GM12878 (cell line): ENCODE measurements at regions not wholly inside any gene's neighbourhood (a gene's known extent, or its start where the extent isn't known, plus 50 kb on each side); places are given as distances from the start of the nearest gene placed in this dataset.

Experiments used
- ATAC-seq: fragments of 200-7000 bp; cut with Tn5 transposase; 3 replicates; pipeline ENCODE4 v1.9.1; 2020; ENCODE audit warnings: mild to moderate bottlenecking, moderate library complexity
- BruUV-seq: library from RNA; stranded (reverse); fragments of 400-500 nt; replicated peaks from 2 replicates; lab custom pipeline; 2021; lab: Mats Ljungman, UMichigan
- CTCF ChIA-PET: fragments of 300-600 bp; sonication (Branson Sonifier 250); formaldehyde crosslinking; extraction: SDS; loops from one replicate; lab custom pipeline; 2021; ENCODE audit warnings: inconsistent platforms; lab: Yijun Ruan, JAX
- POLR2A ChIA-PET: fragments of 350-600 bp; formaldehyde crosslinking; extraction: SDS; loops from one replicate; lab custom pipeline; 2021; ENCODE audit warnings: inconsistent platforms; lab: Charles Lee
- RAD21 ChIA-PET: fragments of 300-600 bp; sonication (Branson Sonifier 250); formaldehyde crosslinking; loops from one replicate; lab custom pipeline; 2023; ENCODE audit warnings: antibody characterized with exemption; ENCODE audit not compliant: unreplicated experiment; lab: Charles Lee
- SMC1A ChIA-PET: fragments of 300-600 bp; sonication (Branson Sonifier 250); formaldehyde crosslinking; loops from one replicate; lab custom pipeline; 2023; ENCODE audit not compliant: unreplicated experiment, uncharacterized antibody; lab: Charles Lee
- DNase-seq: peaks from one replicate; pipeline ENCODE4 v3.0.0-alpha.2; 2011; ENCODE audit warnings: low read depth, low spot score
- FAIRE-seq: peaks from 3 replicates; lab custom pipeline; 2011; peaks lifted over from hg19 to GRCh38; lab: Jason Lieb, UNC
- H2AFZ ChIP-seq: 2 replicates; pipeline ENCODE4 v1.6.0; 2011; ENCODE audit warnings: low read depth, low read length, control low read depth; ENCODE audit not compliant: control insufficient read depth
- H3K27ac ChIP-seq: 2 replicates; pipeline ENCODE4 v1.5.1; 2011; ENCODE audit warnings: control low read depth; ENCODE audit not compliant: control insufficient read depth, insufficient read depth
- H3K27me3 ChIP-seq, 2 experiments: replicated peaks in 1 of 2; 2 replicates each; pipeline versions ENCODE4 v1.6.0 to v1.6.1; 2011; ENCODE audit warnings: low read length in 1 of 2; ENCODE audit not compliant: control insufficient read depth in 2 of 2, insufficient read depth in 2 of 2
- H3K36me3 ChIP-seq, 2 experiments: 2 replicates each; pipeline ENCODE4 v1.5.1; 2011; ENCODE audit warnings: low read length in 1 of 2; ENCODE audit not compliant: control insufficient read depth in 2 of 2, insufficient read depth in 2 of 2
- H3K4me1 ChIP-seq: 2 replicates; pipeline ENCODE4 v1.6.1; 2011; ENCODE audit warnings: mild to moderate bottlenecking, low read length, moderate library complexity, mixed read lengths; ENCODE audit not compliant: control insufficient read depth, insufficient read depth
- H3K4me2 ChIP-seq: 2 replicates; pipeline ENCODE4 v1.6.0; 2011; ENCODE audit warnings: control low read depth; ENCODE audit not compliant: control insufficient read depth, insufficient read depth
- H3K4me3 ChIP-seq: fragments of 200-600 bp; sonication (generic); 2 replicates; pipeline ENCODE4 v1.5.1; 2016
- H3K79me2 ChIP-seq: 2 replicates; pipeline ENCODE4 v1.6.0; 2011; ENCODE audit warnings: low read length; ENCODE audit not compliant: control insufficient read depth, insufficient read depth
- H3K9ac ChIP-seq: 2 replicates; pipeline ENCODE4 v1.8.0; 2011; ENCODE audit warnings: low read length, control low read depth, mixed read lengths; ENCODE audit not compliant: control insufficient read depth, insufficient read depth
- H3K9me3 ChIP-seq: replicated peaks from 3 replicates; pipeline ENCODE4 v1.5.1; 2011; ENCODE audit warnings: mild to moderate bottlenecking, low read length; ENCODE audit not compliant: control insufficient read depth, insufficient read depth
- H4K20me1 ChIP-seq: 2 replicates; pipeline ENCODE4 v1.6.0; 2011; ENCODE audit not compliant: control insufficient read depth, insufficient read depth
- IKZF1 ChIP-seq: fragments of 450-650 bp; conservative IDR thresholded peaks from 2 replicates; pipeline ENCODE4 v1.6.1; 2017; ENCODE audit warnings: antibody characterized with exemption, mild to moderate bottlenecking
- JUNB ChIP-seq: IDR thresholded peaks from 2 replicates; pipeline ENCODE4 v1.6.1; 2016; ENCODE audit warnings: antibody characterized with exemption, mild to moderate bottlenecking
- RUNX3 ChIP-seq: IDR thresholded peaks from 2 replicates; pipeline ENCODE4 v1.6.1; 2012; ENCODE audit warnings: low read length, inconsistent platforms
- TCF7 ChIP-seq: IDR thresholded peaks from 2 replicates; pipeline ENCODE4 v1.6.1; 2014; ENCODE audit warnings: antibody characterized with exemption, borderline replicate concordance
- WGBS: methylation state at CpG from one replicate; pipeline ENCODE4 v1.1.6; 2016; ENCODE audit warnings: low lambda C conversion rate; ENCODE audit not compliant: insufficient replicate concordance, insufficient coverage; ENCODE audit errors: missing lambda C conversion rate; 5-methylcytosine and 5-hydroxymethylcytosine counted together
- in situ Hi-C: fragments of 300-500 bp; cut with MboI; formaldehyde crosslinking; loops from 9 replicates; pipeline ENCODE4 v1.14.3; 2018; ENCODE audit warnings: mixed read lengths
- intact Hi-C: fragments of 100-400 bp; cut with micrococcal nuclease; formaldehyde crosslinking; loops from one replicate; pipeline ENCODE4 v1.14.2; 2022; ENCODE audit not compliant: unreplicated experiment
- TF ChIP-seq, protein P1 (sequence below): fragments of 450-650 bp; formaldehyde crosslinking; IDR thresholded peaks from 2 replicates; pipeline ENCODE4 v1.4.0; 2020; ENCODE audit warnings: mild to moderate bottlenecking, moderate library complexity
- TF ChIP-seq, protein P2 (sequence below): fragments of 150-350 bp; IDR thresholded peaks from 2 replicates; pipeline ENCODE4 v1.6.1; 2014; ENCODE audit warnings: mild to moderate bottlenecking, low read depth, low read length

DNA sequence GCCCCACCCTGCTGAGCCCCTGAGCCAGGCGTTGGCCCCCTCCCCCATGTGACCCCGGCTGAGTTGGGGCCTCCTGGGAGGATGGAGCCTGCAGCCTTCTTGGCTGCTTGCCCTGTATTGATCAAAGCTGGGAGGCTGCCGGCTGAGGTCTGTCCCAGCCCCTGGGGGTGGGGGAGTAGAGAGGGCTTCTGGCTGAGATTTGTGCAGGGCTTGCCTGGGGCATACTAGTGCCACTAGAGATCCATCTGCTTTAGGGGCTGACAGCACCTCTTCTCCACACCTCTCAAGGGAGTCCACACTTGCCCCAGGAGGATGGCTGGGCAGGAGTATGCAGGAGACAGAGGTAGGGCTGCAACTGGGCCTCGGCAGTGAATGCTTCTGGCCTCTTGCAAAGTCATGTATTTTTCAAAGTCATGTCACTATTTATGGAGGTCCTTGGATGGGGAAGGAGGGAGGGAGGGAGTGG, 53.6 kb upstream of the SSBP3 start:
- BruUV-seq, result no TSS peak

More for the DNA sequence above, 53.6 kb upstream of the SSBP3 start:
- SMC1A ChIA-PET, result no interaction called here
- no peaks in the 10 kb centered on the region for H3K79me2 ChIP-seq
- 0% methylated on average over 1 of the region's 4 CpGs for WGBS
- ATAC-seq (no peak), FAIRE-seq (no peak), DNase-seq (no peak)
- H3K4me1 ChIP-seq, result peaks cover 10% of the 10 kb centered on the region
- H3K9me3 ChIP-seq, result no peaks in the 10 kb centered on the region
- no peaks in the 10 kb centered on the region for H3K36me3 ChIP-seq
- in situ Hi-C loops, result no loop called here
- POLR2A ChIA-PET, result interaction anchor here (0.5 to 1.1 kb wide), 2 partner anchors 11 to 48 kb away, joined by 3 read pairs; no protein-coding TSS in a partner anchor
- CTCF ChIA-PET, result interaction anchor here (0.9 kb wide), 1 partner anchor 27 kb away, joined by 4 read pairs; no protein-coding TSS in a partner anchor
- no peak overlapping the region for H3K4me3 ChIP-seq
- H4K20me1 ChIP-seq, result no peaks in the 10 kb centered on the region
- TF ChIP-seq JUNB, result no peak
- TF ChIP-seq, protein P1, sequence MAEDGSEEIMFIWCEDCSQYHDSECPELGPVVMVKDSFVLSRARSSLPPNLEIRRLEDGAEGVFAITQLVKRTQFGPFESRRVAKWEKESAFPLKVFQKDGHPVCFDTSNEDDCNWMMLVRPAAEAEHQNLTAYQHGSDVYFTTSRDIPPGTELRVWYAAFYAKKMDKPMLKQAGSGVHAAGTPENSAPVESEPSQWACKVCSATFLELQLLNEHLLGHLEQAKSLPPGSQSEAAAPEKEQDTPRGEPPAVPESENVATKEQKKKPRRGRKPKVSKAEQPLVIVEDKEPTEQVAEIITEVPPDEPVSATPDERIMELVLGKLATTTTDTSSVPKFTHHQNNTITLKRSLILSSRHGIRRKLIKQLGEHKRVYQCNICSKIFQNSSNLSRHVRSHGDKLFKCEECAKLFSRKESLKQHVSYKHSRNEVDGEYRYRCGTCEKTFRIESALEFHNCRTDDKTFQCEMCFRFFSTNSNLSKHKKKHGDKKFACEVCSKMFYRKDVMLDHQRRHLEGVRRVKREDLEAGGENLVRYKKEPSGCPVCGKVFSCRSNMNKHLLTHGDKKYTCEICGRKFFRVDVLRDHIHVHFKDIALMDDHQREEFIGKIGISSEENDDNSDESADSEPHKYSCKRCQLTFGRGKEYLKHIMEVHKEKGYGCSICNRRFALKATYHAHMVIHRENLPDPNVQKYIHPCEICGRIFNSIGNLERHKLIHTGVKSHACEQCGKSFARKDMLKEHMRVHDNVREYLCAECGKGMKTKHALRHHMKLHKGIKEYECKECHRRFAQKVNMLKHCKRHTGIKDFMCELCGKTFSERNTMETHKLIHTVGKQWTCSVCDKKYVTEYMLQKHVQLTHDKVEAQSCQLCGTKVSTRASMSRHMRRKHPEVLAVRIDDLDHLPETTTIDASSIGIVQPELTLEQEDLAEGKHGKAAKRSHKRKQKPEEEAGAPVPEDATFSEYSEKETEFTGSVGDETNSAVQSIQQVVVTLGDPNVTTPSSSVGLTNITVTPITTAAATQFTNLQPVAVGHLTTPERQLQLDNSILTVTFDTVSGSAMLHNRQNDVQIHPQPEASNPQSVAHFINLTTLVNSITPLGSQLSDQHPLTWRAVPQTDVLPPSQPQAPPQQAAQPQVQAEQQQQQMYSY (CRISPR knock-in tag), result no peak
- TF ChIP-seq, protein P2, sequence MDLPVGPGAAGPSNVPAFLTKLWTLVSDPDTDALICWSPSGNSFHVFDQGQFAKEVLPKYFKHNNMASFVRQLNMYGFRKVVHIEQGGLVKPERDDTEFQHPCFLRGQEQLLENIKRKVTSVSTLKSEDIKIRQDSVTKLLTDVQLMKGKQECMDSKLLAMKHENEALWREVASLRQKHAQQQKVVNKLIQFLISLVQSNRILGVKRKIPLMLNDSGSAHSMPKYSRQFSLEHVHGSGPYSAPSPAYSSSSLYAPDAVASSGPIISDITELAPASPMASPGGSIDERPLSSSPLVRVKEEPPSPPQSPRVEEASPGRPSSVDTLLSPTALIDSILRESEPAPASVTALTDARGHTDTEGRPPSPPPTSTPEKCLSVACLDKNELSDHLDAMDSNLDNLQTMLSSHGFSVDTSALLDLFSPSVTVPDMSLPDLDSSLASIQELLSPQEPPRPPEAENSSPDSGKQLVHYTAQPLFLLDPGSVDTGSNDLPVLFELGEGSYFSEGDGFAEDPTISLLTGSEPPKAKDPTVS, result no peak
- TF ChIP-seq TCF7, result no peak
- TF ChIP-seq IKZF1, result no peak
- no peak for TF ChIP-seq RUNX3
- H3K4me2 ChIP-seq, result no peak overlapping the region
- RAD21 ChIA-PET, result no interaction called here
- H2AFZ ChIP-seq, result no peak overlapping the region
- no peaks in the 10 kb centered on the region for H3K27me3 ChIP-seq
- intact Hi-C loops, result no loop called here
- H3K27ac ChIP-seq, result no peak overlapping the region
- no peak overlapping the region for H3K9ac ChIP-seq
